GM23338 (cell line): ENCODE measurements at regions not wholly inside any gene's neighbourhood (a gene's known extent, or its start where the extent isn't known, plus 50 kb on each side); places are given as distances from the start of the nearest gene placed in this dataset.

Source experiments
- CTCF ChIP-seq, 2 experiments: fragments of 200-600 bp in 1 of 2; sonication (generic) in 1 of 2; conservative IDR thresholded peaks; 2 replicates each; pipeline versions ENCODE4 v1.5.1 to v1.6.1; 2016 to 2017; ENCODE audit warnings: antibody characterized with exemption in 2 of 2, low read depth in 2 of 2, mild to moderate bottlenecking in 2 of 2, moderate library complexity in 1 of 2
- EZH2 ChIP-seq: fragments of 200-600 bp; sonication (generic); IDR thresholded peaks from one replicate; pipeline ENCODE4 v1.8.0; 2017; ENCODE audit warnings: antibody characterized with exemption, mild to moderate bottlenecking, low read depth; ENCODE audit not compliant: unreplicated experiment
- JUNB ChIP-seq: IDR thresholded peaks from one replicate; pipeline ENCODE4 v1.6.1; 2016; ENCODE audit warnings: antibody characterized with exemption; ENCODE audit not compliant: unreplicated experiment
- NANOG ChIP-seq: IDR thresholded peaks from 2 replicates; pipeline ENCODE4 v1.6.1; 2016; ENCODE audit warnings: antibody characterized with exemption, borderline replicate concordance
- POLR2AphosphoS5 ChIP-seq: IDR thresholded peaks from 2 replicates; pipeline ENCODE4 v1.6.1; 2016; ENCODE audit warnings: antibody characterized with exemption, low read depth
- REST ChIP-seq: IDR thresholded peaks from one replicate; pipeline ENCODE4 v1.6.1; 2018; ENCODE audit warnings: antibody characterized with exemption; ENCODE audit not compliant: unreplicated experiment
- ZNF114 ChIP-seq: fragments of 250-450 bp; sonication (Bioruptor Pico); IDR thresholded peaks from 2 replicates; pipeline ENCODE4 v1.5.0; 2020; ENCODE audit warnings: mild to moderate bottlenecking, moderate library complexity
- ZNF331 ChIP-seq: fragments of 250-450 bp; sonication (Bioruptor Pico); IDR thresholded peaks from 2 replicates; pipeline ENCODE4 v1.5.0; 2020; ENCODE audit warnings: low read depth, mild to moderate bottlenecking, moderate library complexity
- ZNF462 ChIP-seq: fragments of 250-450 bp; sonication (Bioruptor Pico); IDR thresholded peaks from 2 replicates; pipeline ENCODE4 v1.5.0; 2020; ENCODE audit warnings: mild to moderate bottlenecking, moderate library complexity

GRCh38 chr5:171635028-171635427, 150.6 kb upstream of the SMIM23 start:
- no peak for TF ChIP-seq CTCF (conservative IDR thresholded peaks at IDR 0.05; ENCODE audit: low read depth in 2 of 2)
- TF ChIP-seq EZH2: no peak
- no peak for TF ChIP-seq REST
- TF ChIP-seq JUNB: no peak
- TF ChIP-seq ZNF331 (CRISPR knock-in tag): no peak
- TF ChIP-seq NANOG: no peak
- TF ChIP-seq ZNF462 (CRISPR knock-in tag): no peak
- no peak for TF ChIP-seq POLR2AphosphoS5
- no peak for TF ChIP-seq ZNF114
